LNCaP clone FGC (cell line): ENCODE measurements at regions not wholly inside any gene's neighbourhood (a gene's known extent, or its start where the extent isn't known, plus 50 kb on each side); places are given as distances from the start of the nearest gene placed in this dataset.
"Not testable (repeated sequence)": the region's sequence is repeated elsewhere in the genome, so short reads cannot be mapped to it uniquely, and the experiment has no call there.

Source experiments
- DNase-seq: peaks from one replicate; pipeline ENCODE4 v3.0.0-alpha.2; 2011; ENCODE audit warnings: low read depth
- H3K4me3 ChIP-seq: 2 replicates; pipeline ENCODE4 v1.5.1; 2011; ENCODE audit warnings: mild to moderate bottlenecking, low read depth, low read length, control low read depth
- CTCF ChIP-seq: IDR thresholded peaks from 2 replicates; pipeline ENCODE4 v1.5.1; 2012; ENCODE audit warnings: mild to moderate bottlenecking; ENCODE audit not compliant: control insufficient read depth, insufficient read depth; ENCODE audit errors: extremely low read depth

GRCh38 chr22:23500508-23501260 is 79.4 kb downstream of the IGLL1 start:
- H3K4me3 ChIP-seq = no peak overlapping the region
- no peak for DNase-seq
- TF ChIP-seq CTCF = no peak

- TF ChIP-seq CTCF = no peak
- DNase-seq = no peak
- H3K4me3 ChIP-seq = no peak overlapping the region
These were observed 80.1 kb downstream of the IGLL1 start for GRCh38 chr22:23499845-23500500.

- DNase-seq = no peak
- no peak overlapping the region for H3K4me3 ChIP-seq
- no peak for TF ChIP-seq CTCF
These were observed 81.0 kb downstream of the IGLL1 start for GRCh38 chr22:23498811-23499798.

- not testable (repeated sequence) for H3K4me3 ChIP-seq, DNase-seq
These were observed 82.2 kb downstream of the IGLL1 start for GRCh38 chr22:23497889-23498288.

- TF ChIP-seq CTCF = no peak
- no peak overlapping the region for H3K4me3 ChIP-seq
- no peak for DNase-seq
These were observed 82.8 kb downstream of the IGLL1 start for GRCh38 chr22:23497016-23497885.

- DNase-seq = no peak
- TF ChIP-seq CTCF = no peak
- H3K4me3 ChIP-seq = no peak overlapping the region
These were observed 83.7 kb downstream of the IGLL1 start for GRCh38 chr22:23496445-23496833.
